ENCODE measurements at regions not wholly inside any gene's neighbourhood (a gene's known extent, or its start where the extent isn't known, plus 50 kb on each side); places are given as distances from the start of the nearest gene placed in this dataset.

DNA sequence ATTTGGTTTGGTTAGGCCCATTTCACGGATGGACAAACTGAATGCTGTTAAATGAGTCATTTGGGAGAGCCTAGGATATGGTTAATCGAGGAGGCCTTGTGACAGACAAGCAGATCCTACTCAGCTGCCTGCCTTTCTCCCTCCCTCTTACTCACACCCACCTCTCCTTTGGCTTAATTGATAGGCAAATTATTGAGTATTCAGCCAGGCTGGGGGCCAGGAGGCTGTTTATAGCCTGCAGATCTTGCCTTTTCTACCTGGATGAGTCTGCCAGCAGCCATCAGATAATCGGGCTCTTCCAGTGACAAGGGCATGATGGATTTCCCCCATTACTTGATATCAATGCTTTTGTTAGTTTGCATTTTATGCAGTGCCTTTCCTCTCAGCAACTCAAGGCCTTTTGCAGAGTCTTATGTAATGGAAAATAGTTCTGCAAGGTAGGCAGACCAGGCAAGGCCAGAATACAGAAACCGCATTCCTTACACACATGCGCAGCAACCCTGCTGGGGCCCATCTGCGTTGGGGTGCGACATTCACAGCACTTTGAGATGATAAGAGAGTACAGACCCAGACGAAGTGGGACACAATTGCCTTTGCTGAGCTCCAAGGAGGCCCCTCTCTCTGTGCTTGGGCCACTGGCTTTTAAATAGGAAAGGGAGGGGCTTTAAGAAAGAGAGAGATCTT is 96.2 kb upstream of the ATP6AP2 start:
- Histone ChIP-seq H3K4me1 (no peaks in the 10 kb centered on the region), H3K36me3 (no peaks in the 10 kb centered on the region), H3K27me3 (no peaks in the 10 kb centered on the region), H3K4me3 (ENCODE audit: low read depth, low read length) (no peak overlapping the region), H3K9me3 (no peaks in the 10 kb centered on the region)
- TF ChIP-seq, protein P1, sequence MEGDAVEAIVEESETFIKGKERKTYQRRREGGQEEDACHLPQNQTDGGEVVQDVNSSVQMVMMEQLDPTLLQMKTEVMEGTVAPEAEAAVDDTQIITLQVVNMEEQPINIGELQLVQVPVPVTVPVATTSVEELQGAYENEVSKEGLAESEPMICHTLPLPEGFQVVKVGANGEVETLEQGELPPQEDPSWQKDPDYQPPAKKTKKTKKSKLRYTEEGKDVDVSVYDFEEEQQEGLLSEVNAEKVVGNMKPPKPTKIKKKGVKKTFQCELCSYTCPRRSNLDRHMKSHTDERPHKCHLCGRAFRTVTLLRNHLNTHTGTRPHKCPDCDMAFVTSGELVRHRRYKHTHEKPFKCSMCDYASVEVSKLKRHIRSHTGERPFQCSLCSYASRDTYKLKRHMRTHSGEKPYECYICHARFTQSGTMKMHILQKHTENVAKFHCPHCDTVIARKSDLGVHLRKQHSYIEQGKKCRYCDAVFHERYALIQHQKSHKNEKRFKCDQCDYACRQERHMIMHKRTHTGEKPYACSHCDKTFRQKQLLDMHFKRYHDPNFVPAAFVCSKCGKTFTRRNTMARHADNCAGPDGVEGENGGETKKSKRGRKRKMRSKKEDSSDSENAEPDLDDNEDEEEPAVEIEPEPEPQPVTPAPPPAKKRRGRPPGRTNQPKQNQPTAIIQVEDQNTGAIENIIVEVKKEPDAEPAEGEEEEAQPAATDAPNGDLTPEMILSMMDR (IDR thresholded peaks at IDR 0.05; ENCODE audit: low read depth, low read length), result no peak
- no peak for DNase-seq

DNA sequence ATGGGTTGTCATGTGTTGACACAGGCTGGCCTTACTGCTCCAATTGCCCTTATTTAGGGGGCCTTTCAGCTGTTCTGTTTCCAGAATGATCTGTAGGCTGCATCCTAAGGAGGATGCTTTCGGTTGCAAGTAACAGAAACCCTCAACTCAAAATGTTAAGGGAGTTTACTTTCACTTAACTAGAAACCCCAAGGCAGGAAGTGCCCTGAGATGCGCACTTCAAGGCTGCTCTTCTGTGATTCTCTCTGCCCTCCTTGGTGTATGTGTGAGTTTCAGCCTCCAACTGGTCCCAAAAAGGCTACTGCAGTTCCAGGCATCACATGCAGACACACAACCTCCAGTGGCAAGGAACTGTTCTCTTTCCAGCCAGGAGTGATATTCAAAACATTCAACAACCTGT is 97.3 kb upstream of the ATP6AP2 start:
- DNase-seq, result no peak
- H3K9me3 ChIP-seq, result no peaks in the 10 kb centered on the region
- no peaks in the 10 kb centered on the region for H3K36me3 ChIP-seq
- no peaks in the 10 kb centered on the region for H3K4me1 ChIP-seq
- H3K27me3 ChIP-seq, result no peaks in the 10 kb centered on the region
- no peak overlapping the region for H3K4me3 ChIP-seq (ENCODE audit: low read depth, low read length)
- TF ChIP-seq, protein P1 (IDR thresholded peaks at IDR 0.05; ENCODE audit: low read depth, low read length), result no peak

DNA sequence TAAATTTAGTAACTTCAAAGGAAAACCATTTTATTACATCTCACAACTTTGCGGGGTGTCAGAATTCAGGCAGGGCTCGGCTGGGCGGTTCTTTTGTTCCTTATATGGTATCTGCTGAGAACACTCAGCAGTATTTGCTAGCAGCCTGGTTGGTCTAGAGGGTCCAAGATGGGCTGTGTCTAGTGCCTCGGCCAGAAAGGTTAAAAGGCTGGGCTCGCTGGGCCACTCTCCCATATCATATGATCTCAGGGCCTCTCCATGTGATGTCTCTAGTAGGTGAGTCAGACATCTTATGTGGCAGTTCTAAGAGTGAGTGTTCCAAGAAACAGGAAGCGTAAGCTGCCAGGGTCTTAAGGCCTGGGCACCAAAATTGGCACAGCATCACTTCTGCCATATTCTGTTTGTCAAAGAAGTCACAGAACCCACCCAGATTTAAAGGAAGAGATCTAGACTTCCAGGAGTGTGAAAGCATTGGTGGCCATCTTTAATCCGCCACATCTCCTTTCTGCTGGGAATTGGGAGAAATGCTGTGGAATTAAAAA is 100.9 kb upstream of the ATP6AP2 start:
- no peak for DNase-seq
- Histone ChIP-seq H3K4me1 (peaks cover 4% of the 10 kb centered on the region), H3K9me3 (no peaks in the 10 kb centered on the region), H3K27me3 (no peaks in the 10 kb centered on the region), H3K36me3 (no peaks in the 10 kb centered on the region), H3K4me3 (ENCODE audit: low read depth, low read length) (no peak overlapping the region)
- TF ChIP-seq, protein P1 (IDR thresholded peaks at IDR 0.05; ENCODE audit: low read depth, low read length), result no peak

DNA sequence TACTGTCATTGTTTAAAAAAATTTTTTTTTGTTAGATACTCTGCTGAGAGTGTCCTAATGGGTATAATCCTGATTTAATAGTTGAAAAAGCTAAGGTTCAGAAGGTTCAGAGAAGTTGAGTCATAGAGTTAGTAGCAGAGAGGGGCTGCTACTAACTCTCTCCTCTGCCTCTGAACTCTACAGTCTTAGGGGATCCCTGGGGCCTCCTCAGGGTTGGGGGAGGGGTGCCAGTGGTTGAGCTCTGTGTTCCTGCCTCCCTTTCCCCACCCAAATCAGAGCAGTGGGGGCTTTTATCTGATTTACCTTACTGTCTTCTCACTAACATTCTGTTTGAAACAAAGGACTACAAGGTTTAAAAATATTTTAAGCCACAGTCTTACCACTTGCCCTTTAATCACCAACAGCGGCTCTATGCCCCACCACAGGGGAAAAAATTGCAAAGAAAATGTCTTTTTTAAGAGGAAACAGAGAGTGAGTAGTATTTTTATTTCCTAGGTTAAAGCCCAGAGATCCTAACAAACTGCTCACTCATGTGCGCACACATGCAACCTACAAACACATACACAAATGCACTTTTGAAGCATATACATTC is 102.2 kb upstream of the ATP6AP2 start:
- Histone ChIP-seq H3K4me3 (ENCODE audit: low read depth, low read length) (no peak overlapping the region), H3K9me3 (no peaks in the 10 kb centered on the region), H3K27me3 (no peaks in the 10 kb centered on the region), H3K4me1 (peaks cover 13% of the 10 kb centered on the region), H3K36me3 (no peaks in the 10 kb centered on the region)
- TF ChIP-seq, protein P1 (IDR thresholded peaks at IDR 0.05; ENCODE audit: low read depth, low read length), result no peak
- DNase-seq, result no peak

DNA sequence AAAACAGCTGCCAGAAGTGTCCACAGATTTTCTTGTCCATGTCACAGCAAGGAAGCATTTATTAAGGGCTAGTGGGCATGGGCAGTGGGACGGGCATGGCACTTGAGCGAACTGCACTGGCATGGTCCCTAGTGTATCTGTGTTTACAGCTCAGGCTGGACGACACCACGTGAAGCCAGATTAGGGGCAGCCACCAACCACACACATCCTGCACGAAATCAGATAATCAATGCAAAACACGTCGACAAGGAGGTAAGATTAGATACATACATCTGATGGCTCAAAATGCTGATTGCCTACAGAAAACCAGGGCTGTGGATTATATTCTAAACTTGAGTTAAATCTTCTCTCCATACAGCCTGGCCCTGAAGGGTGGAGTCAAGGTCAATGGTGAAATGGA is 103.8 kb upstream of the ATP6AP2 start:
- no peaks in the 10 kb centered on the region for H3K27me3 ChIP-seq
- H3K9me3 ChIP-seq, result no peaks in the 10 kb centered on the region
- H3K4me3 ChIP-seq (ENCODE audit: low read depth, low read length), result no peak overlapping the region
- peaks cover 19% of the 10 kb centered on the region for H3K4me1 ChIP-seq
- no peak for DNase-seq
- TF ChIP-seq, protein P1 (IDR thresholded peaks at IDR 0.05; ENCODE audit: low read depth, low read length), result no peak
- no peaks in the 10 kb centered on the region for H3K36me3 ChIP-seq

DNA sequence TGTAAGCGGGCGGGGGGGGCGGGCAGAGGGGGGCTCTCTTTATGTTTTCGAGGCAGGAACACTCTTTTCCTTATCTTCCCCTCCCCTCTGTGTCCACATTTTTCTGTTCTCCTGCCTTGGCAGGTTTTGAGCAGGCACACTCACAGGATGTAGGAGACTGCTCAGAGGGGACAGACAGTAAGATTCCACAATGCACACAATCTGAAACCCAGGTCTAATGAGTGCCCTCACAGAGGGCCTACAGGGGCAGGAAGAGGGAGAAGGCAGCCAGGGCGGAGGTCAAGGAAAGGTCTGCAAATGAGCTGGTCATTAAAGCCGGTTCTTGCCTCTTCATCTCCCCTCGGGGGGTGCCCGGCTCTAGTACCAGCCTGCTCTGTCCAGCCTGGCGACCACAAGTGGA is 106.1 kb upstream of the ATP6AP2 start:
- Histone ChIP-seq H3K9me3 (no peaks in the 10 kb centered on the region), H3K27me3 (no peaks in the 10 kb centered on the region), H3K4me1 (peaks cover 25% of the 10 kb centered on the region), H3K36me3 (no peaks in the 10 kb centered on the region), H3K4me3 (ENCODE audit: low read depth, low read length) (no peak overlapping the region)
- TF ChIP-seq, protein P1 (IDR thresholded peaks at IDR 0.05; ENCODE audit: low read depth, low read length), result no peak
- no peak for DNase-seq

All from BE2C (cell line).